ENCODE measurements at regions not wholly inside any gene's neighbourhood (a gene's known extent, or its start where the extent isn't known, plus 50 kb on each side); places are given as distances from the start of the nearest gene placed in this dataset.

- in situ Hi-C loops (cut with MboI) = no loop called here
- BruUV-seq (replicated peaks) = no TSS peak
- no peak overlapping the region for H3K4me2 ChIP-seq (ENCODE audit: control insufficient read depth, insufficient read depth)
- ChIA-PET POLR2A (no interaction called here), CTCF (no interaction called here), SMC1A (ENCODE audit: uncharacterized antibody, unreplicated experiment) (no interaction called here), RAD21 (ENCODE audit: unreplicated experiment) (no interaction called here)
- H4K20me1 ChIP-seq (ENCODE audit: control insufficient read depth, insufficient read depth) = no peaks in the 10 kb centered on the region
- no peak overlapping the region for H3K27ac ChIP-seq (ENCODE audit: control insufficient read depth, insufficient read depth)
- H3K4me3 ChIP-seq = no peak overlapping the region
- H3K79me2 ChIP-seq (ENCODE audit: control insufficient read depth, insufficient read depth, low read length) = no peaks in the 10 kb centered on the region
- WGBS (ENCODE audit: insufficient coverage, insufficient replicate concordance, low lambda C conversion rate, missing lambda C conversion rate) = 92% methylated on average over 2 of the region's 2 CpGs
- H3K4me1 ChIP-seq (ENCODE audit: control insufficient read depth, insufficient read depth, low read length) = no peaks in the 10 kb centered on the region
- ATAC-seq (no peak), DNase-seq (ENCODE audit: low read depth, low spot score) (no peak), FAIRE-seq (no peak)
- no peak overlapping the region for H3K9ac ChIP-seq (ENCODE audit: control insufficient read depth, insufficient read depth, low read length)
- H3K27me3 ChIP-seq (replicated peaks in 1 of 2; ENCODE audit: control insufficient read depth in 2 of 2, insufficient read depth in 2 of 2, low read length in 1 of 2) = no peaks in the 10 kb centered on the region
- H3K9me3 ChIP-seq (replicated peaks; ENCODE audit: control insufficient read depth, insufficient read depth, low read length) = peaks cover 2% of the 10 kb centered on the region; the same call in 2 of the 3 replicates
- H2AFZ ChIP-seq (ENCODE audit: control insufficient read depth, low read depth, low read length) = no peak overlapping the region
- intact Hi-C loops (cut with micrococcal nuclease; ENCODE audit: unreplicated experiment) = no loop called here
- no peaks in the 10 kb centered on the region for H3K36me3 ChIP-seq (ENCODE audit: control insufficient read depth in 2 of 2, insufficient read depth in 2 of 2, low read length in 1 of 2)
- no peak for TF ChIP-seq YY1 (IDR thresholded peaks at IDR 0.05; ENCODE audit: low read depth, low read length)
- no peak for TF ChIP-seq YBX1 (IDR thresholded peaks at IDR 0.05)
- no peak for TF ChIP-seq TAF1 (IDR thresholded peaks at IDR 0.05; ENCODE audit: borderline replicate concordance, low read depth, low read length)
- TF ChIP-seq, protein P1, sequence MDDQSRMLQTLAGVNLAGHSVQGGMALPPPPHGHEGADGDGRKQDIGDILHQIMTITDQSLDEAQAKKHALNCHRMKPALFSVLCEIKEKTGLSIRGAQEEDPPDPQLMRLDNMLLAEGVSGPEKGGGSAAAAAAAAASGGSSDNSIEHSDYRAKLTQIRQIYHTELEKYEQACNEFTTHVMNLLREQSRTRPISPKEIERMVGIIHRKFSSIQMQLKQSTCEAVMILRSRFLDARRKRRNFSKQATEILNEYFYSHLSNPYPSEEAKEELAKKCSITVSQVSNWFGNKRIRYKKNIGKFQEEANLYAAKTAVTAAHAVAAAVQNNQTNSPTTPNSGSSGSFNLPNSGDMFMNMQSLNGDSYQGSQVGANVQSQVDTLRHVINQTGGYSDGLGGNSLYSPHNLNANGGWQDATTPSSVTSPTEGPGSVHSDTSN (IDR thresholded peaks at IDR 0.05; ENCODE audit: insufficient replicate concordance, low read depth, low read length) = no peak
- no peak for TF ChIP-seq IRF3 (IDR thresholded peaks at IDR 0.05)
- TF ChIP-seq CHD1 (IDR thresholded peaks at IDR 0.05; ENCODE audit: low read depth, low read length) = no peak
- TF ChIP-seq BCL3 (IDR thresholded peaks at IDR 0.05; ENCODE audit: borderline replicate concordance, insufficient read depth, low read depth, low read length, poor library complexity, severe bottlenecking) = no peak
- TF ChIP-seq FOXK2 (IDR thresholded peaks at IDR 0.05) = no peak
- TF ChIP-seq, protein P2, sequence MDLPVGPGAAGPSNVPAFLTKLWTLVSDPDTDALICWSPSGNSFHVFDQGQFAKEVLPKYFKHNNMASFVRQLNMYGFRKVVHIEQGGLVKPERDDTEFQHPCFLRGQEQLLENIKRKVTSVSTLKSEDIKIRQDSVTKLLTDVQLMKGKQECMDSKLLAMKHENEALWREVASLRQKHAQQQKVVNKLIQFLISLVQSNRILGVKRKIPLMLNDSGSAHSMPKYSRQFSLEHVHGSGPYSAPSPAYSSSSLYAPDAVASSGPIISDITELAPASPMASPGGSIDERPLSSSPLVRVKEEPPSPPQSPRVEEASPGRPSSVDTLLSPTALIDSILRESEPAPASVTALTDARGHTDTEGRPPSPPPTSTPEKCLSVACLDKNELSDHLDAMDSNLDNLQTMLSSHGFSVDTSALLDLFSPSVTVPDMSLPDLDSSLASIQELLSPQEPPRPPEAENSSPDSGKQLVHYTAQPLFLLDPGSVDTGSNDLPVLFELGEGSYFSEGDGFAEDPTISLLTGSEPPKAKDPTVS (IDR thresholded peaks at IDR 0.05; ENCODE audit: low read depth, low read length) = no peak
- TF ChIP-seq, protein P3, sequence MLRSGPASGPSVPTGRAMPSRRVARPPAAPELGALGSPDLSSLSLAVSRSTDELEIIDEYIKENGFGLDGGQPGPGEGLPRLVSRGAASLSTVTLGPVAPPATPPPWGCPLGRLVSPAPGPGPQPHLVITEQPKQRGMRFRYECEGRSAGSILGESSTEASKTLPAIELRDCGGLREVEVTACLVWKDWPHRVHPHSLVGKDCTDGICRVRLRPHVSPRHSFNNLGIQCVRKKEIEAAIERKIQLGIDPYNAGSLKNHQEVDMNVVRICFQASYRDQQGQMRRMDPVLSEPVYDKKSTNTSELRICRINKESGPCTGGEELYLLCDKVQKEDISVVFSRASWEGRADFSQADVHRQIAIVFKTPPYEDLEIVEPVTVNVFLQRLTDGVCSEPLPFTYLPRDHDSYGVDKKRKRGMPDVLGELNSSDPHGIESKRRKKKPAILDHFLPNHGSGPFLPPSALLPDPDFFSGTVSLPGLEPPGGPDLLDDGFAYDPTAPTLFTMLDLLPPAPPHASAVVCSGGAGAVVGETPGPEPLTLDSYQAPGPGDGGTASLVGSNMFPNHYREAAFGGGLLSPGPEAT (IDR thresholded peaks at IDR 0.05; ENCODE audit: low read depth) = no peak
- no peak for TF ChIP-seq SUPT20H (IDR thresholded peaks at IDR 0.05; ENCODE audit: borderline replicate concordance, control insufficient read depth, low read depth, low read length)
- no peak for TF ChIP-seq RB1 (IDR thresholded peaks at IDR 0.05; ENCODE audit: borderline replicate concordance)
- TF ChIP-seq POLR2AphosphoS2 (IDR thresholded peaks at IDR 0.05; ENCODE audit: low read depth, low read length) = no peak
- TF ChIP-seq, protein P4, sequence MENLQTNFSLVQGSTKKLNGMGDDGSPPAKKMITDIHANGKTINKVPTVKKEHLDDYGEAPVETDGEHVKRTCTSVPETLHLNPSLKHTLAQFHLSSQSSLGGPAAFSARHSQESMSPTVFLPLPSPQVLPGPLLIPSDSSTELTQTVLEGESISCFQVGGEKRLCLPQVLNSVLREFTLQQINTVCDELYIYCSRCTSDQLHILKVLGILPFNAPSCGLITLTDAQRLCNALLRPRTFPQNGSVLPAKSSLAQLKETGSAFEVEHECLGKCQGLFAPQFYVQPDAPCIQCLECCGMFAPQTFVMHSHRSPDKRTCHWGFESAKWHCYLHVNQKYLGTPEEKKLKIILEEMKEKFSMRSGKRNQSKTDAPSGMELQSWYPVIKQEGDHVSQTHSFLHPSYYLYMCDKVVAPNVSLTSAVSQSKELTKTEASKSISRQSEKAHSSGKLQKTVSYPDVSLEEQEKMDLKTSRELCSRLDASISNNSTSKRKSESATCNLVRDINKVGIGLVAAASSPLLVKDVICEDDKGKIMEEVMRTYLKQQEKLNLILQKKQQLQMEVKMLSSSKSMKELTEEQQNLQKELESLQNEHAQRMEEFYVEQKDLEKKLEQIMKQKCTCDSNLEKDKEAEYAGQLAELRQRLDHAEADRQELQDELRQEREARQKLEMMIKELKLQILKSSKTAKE (IDR thresholded peaks at IDR 0.05; ENCODE audit: low read depth, poor library complexity, severe bottlenecking) = no peak
- TF ChIP-seq PAX8 (IDR thresholded peaks at IDR 0.05) = no peak
Observed at GRCh38 chr10:75304741-75305390, 69.1 kb upstream of the COMTD1 start.

Measured in GM12878 (cell line).